H1 (cell line): ENCODE measurements at regions not wholly inside any gene's neighbourhood (a gene's known extent, or its start where the extent isn't known, plus 50 kb on each side); places are given as distances from the start of the nearest gene placed in this dataset.

ENCODE experiments used
- CREB1 ChIP-seq: IDR thresholded peaks from 2 replicates; pipeline ENCODE4 v1.6.1; 2012; ENCODE audit warnings: inconsistent platforms
- NANOG ChIP-seq: IDR thresholded peaks from 2 replicates; pipeline ENCODE4 v1.6.1; 2011; ENCODE audit warnings: low read length, low read depth, mild to moderate bottlenecking, inconsistent platforms; ENCODE audit not compliant: insufficient read depth, poor library complexity, severe bottlenecking
- POLR2A ChIP-seq, 2 experiments: IDR thresholded peaks; 1 replicate in 1 of 2; 2 replicates in 1 of 2; pipeline ENCODE4 v1.6.1; 2011; ENCODE audit warnings: low read depth in 2 of 2, low read length in 2 of 2, mild to moderate bottlenecking in 2 of 2; ENCODE audit errors: control extremely low read depth in 1 of 2
- TAF7 ChIP-seq: optimal IDR thresholded peaks from 2 replicates; pipeline ENCODE3; 2011; ENCODE audit warnings: low read depth, mild to moderate bottlenecking, inconsistent platforms, low read length, moderate library complexity, borderline replicate concordance

DNA sequence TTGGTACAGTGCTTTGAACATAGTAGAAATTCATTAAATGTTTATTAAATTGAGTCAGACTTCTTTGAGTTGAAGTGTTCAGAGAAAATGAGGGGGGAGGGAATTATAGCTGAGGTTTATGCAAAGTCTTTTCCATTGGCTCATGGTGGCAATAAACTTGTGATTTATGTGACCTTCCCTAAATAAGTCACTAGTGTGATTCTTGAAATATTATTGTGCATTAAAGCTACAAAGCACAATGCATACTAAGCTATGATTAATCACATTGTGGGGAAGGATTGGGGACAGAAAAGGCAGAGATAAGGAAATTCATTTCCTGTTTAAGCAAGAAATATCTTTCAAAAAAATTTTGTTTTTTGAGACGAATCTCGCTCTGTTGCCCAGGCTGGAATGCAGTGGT, 877.5 kb downstream of the TFAP2A start (continued):
- TF ChIP-seq POLR2A (IDR thresholded peaks at IDR 0.05; ENCODE audit: control extremely low read depth in 1 of 2, low read depth in 2 of 2, low read length in 2 of 2) (no peak), NANOG (no peak), CREB1 (no peak), TAF7 (no peak)
